ENCODE measurements at regions not wholly inside any gene's neighbourhood (a gene's known extent, or its start where the extent isn't known, plus 50 kb on each side); places are given as distances from the start of the nearest gene placed in this dataset.

GRCh38 chr4:23320931-23321587 is 568.8 kb downstream of the PPARGC1A start:
- no peak for TF ChIP-seq POLR2AphosphoS5 (IDR thresholded peaks at IDR 0.05; ENCODE audit: low read depth, low read length)
- no peak for TF ChIP-seq POLR2A (IDR thresholded peaks at IDR 0.05; ENCODE audit: low read depth, low read length)
- TF ChIP-seq TAF1 (IDR thresholded peaks at IDR 0.05; ENCODE audit: low read depth, low read length) = no peak

Measured in GM12891 (cell line).